AG04450 (cell line): ENCODE measurements at regions not wholly inside any gene's neighbourhood (a gene's known extent, or its start where the extent isn't known, plus 50 kb on each side); places are given as distances from the start of the nearest gene placed in this dataset.

ENCODE experiments used
- CTCF ChIA-PET: fragments of 300-600, 350-600 bp; formaldehyde crosslinking; extraction: SDS; loops from one replicate; lab custom pipeline; 2022; ENCODE audit warnings: antibody characterized with exemption, inconsistent platforms; lab: Charles Lee
- POLR2A ChIA-PET: fragments of 350-600 bp; formaldehyde crosslinking; extraction: SDS; loops from one replicate; lab custom pipeline; 2021; ENCODE audit warnings: antibody characterized with exemption, inconsistent platforms; lab: Yijun Ruan, JAX
- DNase-seq: peaks from one replicate; pipeline ENCODE4 v3.0.0-alpha.2; 2011; ENCODE audit warnings: low read depth, low spot score
- H3K27ac ChIP-seq: one replicate; pipeline ENCODE4 v1.5.1; 2012; ENCODE audit warnings: low read depth, low read length, control low read depth
- H3K27me3 ChIP-seq: one replicate; pipeline ENCODE4 v1.6.0; 2012; ENCODE audit warnings: low read length; ENCODE audit not compliant: control insufficient read depth, insufficient read depth
- H3K4me3 ChIP-seq: 2 replicates; pipeline ENCODE4 v1.5.1; 2011; ENCODE audit warnings: mild to moderate bottlenecking, low read depth, low read length, control low read depth
- H3K9me3 ChIP-seq: 2 replicates; pipeline ENCODE4 v1.5.1; 2012; ENCODE audit warnings: low read length; ENCODE audit not compliant: control insufficient read depth, insufficient read depth
- CTCF ChIP-seq: IDR thresholded peaks from 2 replicates; pipeline ENCODE4 v1.5.1; 2011; ENCODE audit warnings: low read depth, low read length, control low read depth, inconsistent platforms

GRCh38 chr16:65725156-65725845 is 603.4 kb upstream of the CDH11 start:
- H3K4me3 ChIP-seq: no peak overlapping the region
- ChIA-PET POLR2A (no interaction called here), CTCF (no interaction called here)
- H3K27ac ChIP-seq: no peak overlapping the region
- no peaks in the 10 kb centered on the region for H3K9me3 ChIP-seq
- peaks cover 9% of the 10 kb centered on the region for H3K27me3 ChIP-seq
- TF ChIP-seq CTCF: no peak
- no peak for DNase-seq

DNA sequence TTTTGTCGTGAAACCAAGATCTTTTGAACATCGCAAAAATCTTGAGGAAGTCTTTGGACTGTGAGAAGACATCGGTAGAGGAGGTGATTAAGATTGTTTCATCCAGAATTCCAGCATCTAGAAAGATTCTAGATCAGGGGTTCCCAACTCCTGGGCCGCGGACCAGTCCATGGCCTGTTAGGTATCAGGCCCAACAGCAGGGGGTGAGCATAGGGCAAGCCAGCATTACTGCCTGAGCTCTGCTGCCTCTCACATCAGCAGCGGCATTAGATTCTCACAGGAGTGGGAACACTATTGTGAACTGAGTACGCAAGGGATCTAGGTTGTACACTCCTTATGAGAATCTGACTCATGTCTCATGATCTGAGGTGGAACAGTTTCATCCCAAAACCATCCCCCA is 600.6 kb upstream of the CDH11 start:
- POLR2A ChIA-PET: no interaction called here

GRCh38 chr16:65717846-65718245 is 596.0 kb upstream of the CDH11 start:
- peaks cover 11% of the 10 kb centered on the region for H3K27me3 ChIP-seq

More for the DNA sequence above, 600.6 kb upstream of the CDH11 start:
- Histone ChIP-seq H3K27me3 (peaks cover 10% of the 10 kb centered on the region), H3K9me3 (no peaks in the 10 kb centered on the region), H3K27ac (no peak overlapping the region), H3K4me3 (no peak overlapping the region)
- TF ChIP-seq CTCF: no peak
- no peak for DNase-seq
- CTCF ChIA-PET: no interaction called here

GRCh38 chr16:65716737-65717700 is 595.2 kb upstream of the CDH11 start:
- Histone ChIP-seq H3K27me3 (peaks cover 11% of the 10 kb centered on the region), H3K4me3 (no peak overlapping the region), H3K9me3 (no peaks in the 10 kb centered on the region), H3K27ac (no peak overlapping the region)
- ChIA-PET POLR2A (no interaction called here), CTCF (no interaction called here)
- no peak for TF ChIP-seq CTCF
- no peak for DNase-seq

More at GRCh38 chr16:65717846-65718245, 596.0 kb upstream of the CDH11 start:
- Histone ChIP-seq H3K4me3 (no peak overlapping the region), H3K27ac (no peak overlapping the region), H3K9me3 (no peaks in the 10 kb centered on the region)
- CTCF ChIA-PET: no interaction called here
- no peak for TF ChIP-seq CTCF
- POLR2A ChIA-PET: no interaction called here
- DNase-seq: no peak
